ENCODE measurements at regions not wholly inside any gene's neighbourhood (a gene's known extent, or its start where the extent isn't known, plus 50 kb on each side); places are given as distances from the start of the nearest gene placed in this dataset.
"Not testable (repeated sequence)": the region's sequence is repeated elsewhere in the genome, so short reads cannot be mapped to it uniquely, and the experiment has no call there.

- TF ChIP-seq CTCF (IDR thresholded peaks at IDR 0.05; ENCODE audit: low read depth, low read length), result not testable (repeated sequence)
- TF ChIP-seq, protein P1, sequence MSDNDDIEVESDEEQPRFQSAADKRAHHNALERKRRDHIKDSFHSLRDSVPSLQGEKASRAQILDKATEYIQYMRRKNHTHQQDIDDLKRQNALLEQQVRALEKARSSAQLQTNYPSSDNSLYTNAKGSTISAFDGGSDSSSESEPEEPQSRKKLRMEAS (IDR thresholded peaks at IDR 0.05; ENCODE audit: low read depth, low read length), result not testable (repeated sequence)
Observed at GRCh38 chr5:10015681-10016080, 234.0 kb downstream of the ATPSCKMT start.

All from NB4 (cell line).